ENCODE measurements at regions not wholly inside any gene's neighbourhood (a gene's known extent, or its start where the extent isn't known, plus 50 kb on each side); places are given as distances from the start of the nearest gene placed in this dataset.

- no peak for TF ChIP-seq CTCF (IDR thresholded peaks at IDR 0.05; ENCODE audit: low read depth, low read length)
- no peak for TF ChIP-seq EZH2phosphoT487 (IDR thresholded peaks at IDR 0.05; ENCODE audit: low read depth)
Measured at GRCh38 chr13:24033527-24034302, 126.8 kb upstream of the SPATA13 start.

Measured in OCI-LY3 (cell line).